ENCODE measurements at regions not wholly inside any gene's neighbourhood (a gene's known extent, or its start where the extent isn't known, plus 50 kb on each side); places are given as distances from the start of the nearest gene placed in this dataset.

DNA sequence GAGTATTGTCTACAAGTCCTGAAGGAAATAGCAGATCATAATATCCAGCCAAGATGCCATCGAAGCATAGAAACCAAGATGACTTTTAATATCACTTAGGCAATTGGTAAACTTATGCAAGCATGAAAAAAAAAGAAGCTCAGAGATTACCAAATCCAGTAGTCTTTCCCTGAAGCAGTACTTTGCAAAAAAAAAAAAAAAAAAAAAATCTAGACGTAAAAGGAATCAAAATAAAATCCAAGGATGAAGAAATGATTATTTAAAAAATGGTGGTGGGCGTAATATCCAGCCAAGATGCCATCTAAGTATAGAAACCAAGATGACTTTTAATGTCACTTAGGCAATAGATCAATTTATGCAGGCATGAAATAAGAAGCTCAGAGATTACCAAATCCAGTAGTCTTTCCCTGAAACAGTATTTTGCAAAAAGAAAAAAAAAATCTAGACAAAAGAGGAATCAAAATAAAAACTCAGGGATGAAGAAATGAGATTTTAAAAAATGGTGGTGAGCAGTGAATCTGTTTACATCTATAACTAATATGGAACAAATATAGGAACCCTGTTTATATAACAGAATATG is 108.8 kb downstream of the GYPC start:
- Histone ChIP-seq H3K4me1 (ENCODE audit: control insufficient read depth, insufficient read depth, low read length) (no peaks in the 10 kb centered on the region), H3K27me3 (ENCODE audit: control insufficient read depth, insufficient read depth, low read length) (no peaks in the 10 kb centered on the region), H3K36me3 (ENCODE audit: control insufficient read depth, insufficient read depth, low read length) (no peaks in the 10 kb centered on the region), H3K27ac (ENCODE audit: low read depth, low read length) (no peak overlapping the region), H3K4me3 (ENCODE audit: low read length) (no peak overlapping the region), H3K9ac (ENCODE audit: low read length) (no peak overlapping the region)

- Histone ChIP-seq H3K4me1 (ENCODE audit: control insufficient read depth, insufficient read depth, low read length) (no peaks in the 10 kb centered on the region), H3K4me3 (ENCODE audit: low read length) (no peak overlapping the region), H3K9ac (ENCODE audit: low read length) (no peak overlapping the region), H3K27me3 (ENCODE audit: control insufficient read depth, insufficient read depth, low read length) (no peaks in the 10 kb centered on the region), H3K27ac (ENCODE audit: low read depth, low read length) (no peak overlapping the region), H3K36me3 (ENCODE audit: control insufficient read depth, insufficient read depth, low read length) (no peaks in the 10 kb centered on the region)
These were observed 109.4 kb downstream of the GYPC start for GRCh38 chr2:126765395-126765794.

DNA sequence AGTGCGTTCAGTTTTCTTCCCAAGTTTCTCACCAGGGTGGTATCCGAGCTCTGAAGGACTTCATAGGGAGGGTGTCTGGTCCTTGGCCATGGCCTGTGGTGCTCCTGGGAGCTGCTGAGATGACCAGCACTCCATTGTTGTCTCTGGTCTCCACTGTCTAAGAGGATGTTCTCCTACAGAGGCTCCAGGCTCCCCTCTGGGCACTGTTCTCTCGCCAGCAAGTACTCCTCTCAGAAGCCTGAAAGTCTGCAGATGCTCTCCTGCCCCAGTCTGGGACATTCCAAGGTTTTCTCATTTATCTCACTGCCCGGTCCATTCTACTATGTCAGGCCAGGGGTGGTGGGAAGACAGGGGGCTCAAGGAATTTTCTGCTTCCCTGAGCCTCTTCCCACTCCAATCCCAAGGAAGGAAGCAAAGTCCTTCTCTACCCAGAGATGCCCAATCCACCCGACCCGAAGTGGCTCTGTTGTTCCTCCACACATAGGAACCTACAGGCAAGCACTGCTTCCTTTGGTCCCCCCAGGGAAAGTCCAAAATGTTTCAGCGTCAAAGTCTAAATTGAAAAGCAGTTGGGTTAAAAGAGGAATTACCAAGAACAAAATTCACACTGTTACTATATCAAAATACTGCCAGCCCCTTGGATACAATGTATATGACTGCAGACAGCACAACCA is 110.5 kb downstream of the GYPC start:
- no peak overlapping the region for H3K27ac ChIP-seq (ENCODE audit: low read depth, low read length)
- H3K4me1 ChIP-seq (ENCODE audit: control insufficient read depth, insufficient read depth, low read length): no peaks in the 10 kb centered on the region
- no peak overlapping the region for H3K9ac ChIP-seq (ENCODE audit: low read length)
- no peaks in the 10 kb centered on the region for H3K27me3 ChIP-seq (ENCODE audit: control insufficient read depth, insufficient read depth, low read length)
- H3K36me3 ChIP-seq (ENCODE audit: control insufficient read depth, insufficient read depth, low read length): no peaks in the 10 kb centered on the region
- H3K4me3 ChIP-seq (ENCODE audit: low read length): no peak overlapping the region

GRCh38 chr2:126766969-126767296 is 111.0 kb downstream of the GYPC start:
- Histone ChIP-seq H3K27ac (ENCODE audit: low read depth, low read length) (no peak overlapping the region), H3K9ac (ENCODE audit: low read length) (no peak overlapping the region), H3K4me3 (ENCODE audit: low read length) (no peak overlapping the region), H3K36me3 (ENCODE audit: control insufficient read depth, insufficient read depth, low read length) (no peaks in the 10 kb centered on the region), H3K27me3 (ENCODE audit: control insufficient read depth, insufficient read depth, low read length) (no peaks in the 10 kb centered on the region), H3K4me1 (ENCODE audit: control insufficient read depth, insufficient read depth, low read length) (no peaks in the 10 kb centered on the region)

DNA sequence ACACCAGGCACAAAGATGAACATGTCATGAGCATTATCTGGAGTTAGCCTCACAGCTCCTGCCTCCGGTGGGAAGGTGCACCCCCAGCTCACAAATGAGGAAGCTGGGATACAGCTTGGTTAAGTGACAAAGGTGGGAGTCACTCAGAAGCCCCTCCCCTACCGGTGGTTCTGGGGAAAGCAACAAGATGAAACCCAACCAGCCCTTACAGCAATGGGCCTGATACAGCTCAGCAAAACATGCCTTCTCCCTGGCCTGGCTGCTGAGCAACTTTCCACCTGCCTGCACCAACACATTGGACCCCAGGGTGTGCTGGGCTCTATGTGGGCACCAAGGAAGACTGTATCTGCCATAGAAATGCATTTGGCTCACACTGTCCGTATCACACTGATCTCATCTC is 113.2 kb downstream of the GYPC start:
- Histone ChIP-seq H3K4me1 (ENCODE audit: control insufficient read depth, insufficient read depth, low read length) (no peaks in the 10 kb centered on the region), H3K27me3 (ENCODE audit: control insufficient read depth, insufficient read depth, low read length) (no peaks in the 10 kb centered on the region), H3K36me3 (ENCODE audit: control insufficient read depth, insufficient read depth, low read length) (no peaks in the 10 kb centered on the region), H3K27ac (ENCODE audit: low read depth, low read length) (no peak overlapping the region), H3K9ac (ENCODE audit: low read length) (no peak overlapping the region), H3K4me3 (ENCODE audit: low read length) (no peak overlapping the region)

GRCh38 chr2:126770466-126770865 is 114.5 kb downstream of the GYPC start:
- no peaks in the 10 kb centered on the region for H3K27me3 ChIP-seq (ENCODE audit: control insufficient read depth, insufficient read depth, low read length)
- no peaks in the 10 kb centered on the region for H3K4me1 ChIP-seq (ENCODE audit: control insufficient read depth, insufficient read depth, low read length)
- H3K4me3 ChIP-seq (ENCODE audit: low read length): no peak overlapping the region
- no peak overlapping the region for H3K27ac ChIP-seq (ENCODE audit: low read depth, low read length)
- H3K36me3 ChIP-seq (ENCODE audit: control insufficient read depth, insufficient read depth, low read length): no peaks in the 10 kb centered on the region
- no peak overlapping the region for H3K9ac ChIP-seq (ENCODE audit: low read length)

DNA sequence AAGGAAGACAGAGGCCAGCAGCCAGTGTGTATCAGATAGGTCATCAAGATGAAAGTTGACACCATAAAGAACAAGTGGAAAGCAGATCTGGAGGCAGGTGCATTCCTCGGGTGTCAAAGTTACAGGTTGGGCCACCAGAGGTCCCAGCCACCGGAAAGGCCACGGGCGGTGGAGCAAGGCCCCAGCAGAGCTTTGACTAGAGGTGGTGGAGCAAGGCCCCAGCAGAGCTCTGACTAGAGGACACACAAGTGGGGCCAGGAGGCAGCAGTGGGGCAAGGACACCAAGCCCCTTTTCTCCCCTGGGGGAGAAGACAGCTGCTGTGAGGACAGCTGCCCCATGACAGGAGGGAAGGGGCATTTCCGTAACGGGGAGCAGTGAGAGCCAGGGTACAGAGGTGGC is 115.1 kb downstream of the GYPC start:
- Histone ChIP-seq H3K4me1 (ENCODE audit: control insufficient read depth, insufficient read depth, low read length) (no peaks in the 10 kb centered on the region), H3K9ac (ENCODE audit: low read length) (no peak overlapping the region)

DNA sequence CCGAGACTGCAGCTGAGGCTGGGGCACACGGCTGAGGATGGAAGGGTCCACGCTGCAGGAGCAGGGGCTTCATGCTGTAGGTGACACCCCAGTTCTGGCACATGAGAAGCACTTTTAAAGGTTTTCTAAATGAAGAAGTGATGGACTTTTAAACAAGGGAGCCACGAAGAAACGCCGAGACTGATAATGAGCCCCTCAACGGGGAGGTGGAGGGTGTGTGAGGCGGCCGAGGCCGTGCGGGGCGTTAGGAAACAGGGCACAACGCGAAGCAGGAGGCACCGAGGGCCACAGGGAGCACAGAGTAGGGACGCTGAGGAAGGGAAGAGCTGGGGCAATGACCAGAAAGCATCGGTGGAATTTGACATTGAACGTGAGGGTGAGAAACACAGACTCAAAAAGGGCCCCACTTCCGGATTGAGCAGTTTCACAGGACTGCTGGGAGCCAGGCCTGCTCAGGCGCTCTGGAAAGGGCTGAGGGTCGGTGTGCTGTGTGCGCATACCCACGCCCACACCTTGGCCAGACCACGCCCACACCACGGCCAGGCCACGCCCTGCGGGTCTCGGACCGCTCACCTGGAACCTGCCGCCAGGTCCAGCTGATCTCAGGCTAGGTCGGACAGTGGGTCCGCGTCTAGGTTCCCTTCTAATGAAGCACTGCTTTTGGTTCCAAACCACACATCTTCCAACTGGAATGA is 115.7 kb downstream of the GYPC start:
- H3K9ac ChIP-seq (ENCODE audit: low read length): no peak overlapping the region
- peaks cover 2% of the 10 kb centered on the region for H3K27me3 ChIP-seq (ENCODE audit: control insufficient read depth, insufficient read depth, low read length)
- H3K27ac ChIP-seq (ENCODE audit: low read depth, low read length): no peak overlapping the region
- no peaks in the 10 kb centered on the region for H3K4me1 ChIP-seq (ENCODE audit: control insufficient read depth, insufficient read depth, low read length)
- H3K36me3 ChIP-seq (ENCODE audit: control insufficient read depth, insufficient read depth, low read length): no peaks in the 10 kb centered on the region
- H3K4me3 ChIP-seq (ENCODE audit: low read length): no peak overlapping the region

More for the DNA sequence above, 115.1 kb downstream of the GYPC start:
- H3K36me3 ChIP-seq (ENCODE audit: control insufficient read depth, insufficient read depth, low read length): no peaks in the 10 kb centered on the region
- no peak overlapping the region for H3K27ac ChIP-seq (ENCODE audit: low read depth, low read length)
- H3K4me3 ChIP-seq (ENCODE audit: low read length): no peak overlapping the region
- peaks cover under 1% of the 10 kb centered on the region for H3K27me3 ChIP-seq (ENCODE audit: control insufficient read depth, insufficient read depth, low read length)

- Histone ChIP-seq H3K4me3 (ENCODE audit: low read length) (no peak overlapping the region), H3K4me1 (ENCODE audit: control insufficient read depth, insufficient read depth, low read length) (no peaks in the 10 kb centered on the region), H3K36me3 (ENCODE audit: control insufficient read depth, insufficient read depth, low read length) (no peaks in the 10 kb centered on the region), H3K27ac (ENCODE audit: low read depth, low read length) (no peak overlapping the region), H3K9ac (ENCODE audit: low read length) (no peak overlapping the region), H3K27me3 (ENCODE audit: control insufficient read depth, insufficient read depth, low read length) (peaks cover 2% of the 10 kb centered on the region)
These were observed 118.3 kb downstream of the GYPC start for GRCh38 chr2:126774290-126774689.

DNA sequence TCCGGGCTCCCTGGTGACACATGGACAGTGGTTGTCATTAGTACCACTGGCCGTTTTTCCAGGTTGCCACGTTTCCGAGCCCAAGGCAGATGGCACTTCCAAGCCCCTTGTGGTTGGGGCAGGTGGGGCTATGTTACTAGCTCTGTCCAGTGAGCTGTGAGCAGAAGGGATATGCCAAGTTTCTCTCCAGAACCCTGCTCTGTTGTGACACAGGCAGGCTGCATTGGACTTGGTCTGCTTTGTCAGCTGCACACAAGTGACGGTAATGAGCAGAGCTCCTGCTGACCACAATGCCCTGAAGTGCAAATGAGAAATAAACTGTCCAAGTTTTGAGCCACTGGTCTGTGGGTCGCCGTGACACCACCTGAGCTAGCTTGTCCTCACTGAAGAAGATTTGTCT is 118.8 kb downstream of the GYPC start:
- Histone ChIP-seq H3K36me3 (ENCODE audit: control insufficient read depth, insufficient read depth, low read length) (no peaks in the 10 kb centered on the region), H3K27ac (ENCODE audit: low read depth, low read length) (no peak overlapping the region), H3K27me3 (ENCODE audit: control insufficient read depth, insufficient read depth, low read length) (peaks cover 2% of the 10 kb centered on the region), H3K4me1 (ENCODE audit: control insufficient read depth, insufficient read depth, low read length) (no peaks in the 10 kb centered on the region), H3K4me3 (ENCODE audit: low read length) (no peak overlapping the region), H3K9ac (ENCODE audit: low read length) (no peak overlapping the region)

GRCh38 chr2:126775300-126775985 is 119.5 kb downstream of the GYPC start:
- no peak overlapping the region for H3K4me3 ChIP-seq (ENCODE audit: low read length)
- no peaks in the 10 kb centered on the region for H3K36me3 ChIP-seq (ENCODE audit: control insufficient read depth, insufficient read depth, low read length)
- peaks cover 2% of the 10 kb centered on the region for H3K27me3 ChIP-seq (ENCODE audit: control insufficient read depth, insufficient read depth, low read length)
- H3K27ac ChIP-seq (ENCODE audit: low read depth, low read length): no peak overlapping the region
- H3K9ac ChIP-seq (ENCODE audit: low read length): no peak overlapping the region
- no peaks in the 10 kb centered on the region for H3K4me1 ChIP-seq (ENCODE audit: control insufficient read depth, insufficient read depth, low read length)

- Histone ChIP-seq H3K27ac (ENCODE audit: low read depth, low read length) (no peak overlapping the region), H3K4me3 (ENCODE audit: low read length) (peak overlapping the region; percentile 20)
These were observed 120.3 kb downstream of the GYPC start for GRCh38 chr2:126776255-126776654.

More at GRCh38 chr2:126776255-126776654, 120.3 kb downstream of the GYPC start:
- H3K27me3 ChIP-seq (ENCODE audit: control insufficient read depth, insufficient read depth, low read length): peaks cover 2% of the 10 kb centered on the region
- no peaks in the 10 kb centered on the region for H3K36me3 ChIP-seq (ENCODE audit: control insufficient read depth, insufficient read depth, low read length)
- no peaks in the 10 kb centered on the region for H3K4me1 ChIP-seq (ENCODE audit: control insufficient read depth, insufficient read depth, low read length)
- no peak overlapping the region for H3K9ac ChIP-seq (ENCODE audit: low read length)

All from rectal smooth muscle tissue (tissue), 1 donor.